B cell (primary cell): ENCODE measurements at regions not wholly inside any gene's neighbourhood (a gene's known extent, or its start where the extent isn't known, plus 50 kb on each side); places are given as distances from the start of the nearest gene placed in this dataset.

ENCODE experiments used
- ATAC-seq: fragments of 200-7000 bp; cut with Tn5 transposase; one replicate; pipeline ENCODE4 v1.10.0; 2021; ENCODE audit warnings: low read depth, mild to moderate bottlenecking, moderate number of reproducible peaks, moderate library complexity
- CTCF ChIA-PET: fragments of 350-600 bp; sonication (Branson Sonifier 250); formaldehyde crosslinking; loops from one replicate; lab custom pipeline; 2021; ENCODE audit warnings: antibody characterized with exemption, inconsistent platforms; lab: Charles Lee
- POLR2A ChIA-PET: fragments of 350-600 bp; sonication (Branson Sonifier 250); formaldehyde crosslinking; loops from one replicate; lab custom pipeline; 2021; ENCODE audit warnings: antibody characterized with exemption; lab: Charles Lee
- DNase-seq: peaks from one replicate; pipeline ENCODE4 v3.0.0; 2013
- H2AFZ ChIP-seq: 2 replicates; pipeline ENCODE4 v1.6.1; 2012; ENCODE audit warnings: mild to moderate bottlenecking, low read depth, low read length; ENCODE audit not compliant: insufficient read depth, poor library complexity, severe bottlenecking
- H3K27ac ChIP-seq, 2 donors: 1 replicate in 1 of 2; 2 replicates in 1 of 2; pipeline ENCODE4 v1.5.1; 2012 to 2013; ENCODE audit warnings: low read length in 2 of 2, mild to moderate bottlenecking in 2 of 2, moderate library complexity in 1 of 2
- H3K27me3 ChIP-seq, 4 experiments: fragments of 200-600 bp in 1 of 4; sonication (generic) in 1 of 4; replicated peaks in 1 of 4; 1 replicate in 2 of 4; 2 replicates in 2 of 4; pipeline versions ENCODE4 v1.6.1 to v1.7.0; 2013 to 2016; ENCODE audit warnings: low read length in 3 of 4, mild to moderate bottlenecking in 2 of 4, mixed read lengths in 1 of 4, moderate library complexity in 1 of 4; ENCODE audit not compliant: insufficient read depth in 4 of 4, control insufficient read depth in 3 of 4; ENCODE audit errors: control extremely low read depth in 1 of 4
- H3K36me3 ChIP-seq, 2 experiments: replicated peaks in 1 of 2; 1 replicate in 1 of 2; 2 replicates in 1 of 2; pipeline versions ENCODE4 v1.6.1 to v1.7.1; 2013; ENCODE audit warnings: low read length in 1 of 2; ENCODE audit not compliant: insufficient read depth in 2 of 2, control insufficient read depth in 1 of 2; ENCODE audit errors: control extremely low read depth in 1 of 2, extremely low read depth in 1 of 2
- H3K4me1 ChIP-seq, 2 donors: fragments of 200-600 bp in 1 of 2; sonication (generic) in 1 of 2; 1 replicate in 1 of 2; 2 replicates in 1 of 2; pipeline versions ENCODE4 v1.5.1 to v1.6.1; 2013 to 2017; ENCODE audit warnings: low read length in 2 of 2; ENCODE audit not compliant: control insufficient read depth in 2 of 2, insufficient read depth in 2 of 2
- H3K4me2 ChIP-seq: replicated peaks from 2 replicates; pipeline ENCODE3; 2012; ENCODE audit warnings: mild to moderate bottlenecking, low read depth, low read length; ENCODE audit not compliant: poor library complexity, severe bottlenecking
- H3K4me3 ChIP-seq, 5 experiments: fragments of 200-600 bp in 1 of 5; sonication (generic) in 1 of 5; 1 replicate in 3 of 5; 2 replicates in 2 of 5; pipeline versions ENCODE4 v1.5.1 to v1.7.0; 2011 to 2016; ENCODE audit warnings: low read length in 4 of 5, mild to moderate bottlenecking in 4 of 5, low read depth in 2 of 5, control low read depth in 1 of 5, moderate library complexity in 1 of 5; ENCODE audit not compliant: insufficient read depth in 1 of 5; ENCODE audit errors: control extremely low read depth in 1 of 5, extremely low read depth in 1 of 5
- H3K79me2 ChIP-seq: fragments of 200-600 bp; sonication (generic); one replicate; pipeline ENCODE4 v1.6.0; 2016; ENCODE audit warnings: low read length; ENCODE audit not compliant: control insufficient read depth, insufficient read depth
- H3K9ac ChIP-seq: fragments of 200-600 bp; sonication (generic); 2 replicates; pipeline ENCODE4 v1.6.1; 2017; ENCODE audit warnings: mild to moderate bottlenecking, low read length, moderate library complexity
- H3K9me3 ChIP-seq, 3 donors: one replicate each; pipeline versions ENCODE4 v1.6.1 to v1.7.1; 2013; ENCODE audit warnings: low read length in 2 of 3; ENCODE audit not compliant: control insufficient read depth in 2 of 3, insufficient read depth in 1 of 3; ENCODE audit errors: control extremely low read depth in 1 of 3
- H4K20me1 ChIP-seq: 2 replicates; pipeline ENCODE4 v1.6.0; 2012; ENCODE audit warnings: mild to moderate bottlenecking, low read length; ENCODE audit not compliant: insufficient read depth, control insufficient read depth, poor library complexity, severe bottlenecking
- H3K27ac Mint-ChIP-seq: one replicate; pipeline ENCODE4 v1.8.0; 2021; ENCODE audit warnings: mixed read lengths
- H3K27me3 Mint-ChIP-seq: one replicate; pipeline ENCODE4 v1.8.0; 2021; ENCODE audit warnings: mixed read lengths
- H3K4me1 Mint-ChIP-seq: one replicate; pipeline ENCODE4 v1.8.0; 2021; ENCODE audit warnings: mixed read lengths
- H3K4me3 Mint-ChIP-seq: one replicate; pipeline ENCODE4 v1.8.0; 2021; ENCODE audit warnings: mixed read lengths
- H3K9me3 Mint-ChIP-seq: one replicate; pipeline ENCODE4 v1.8.0; 2022; ENCODE audit warnings: mixed read lengths; ENCODE audit not compliant: insufficient read depth
- CTCF ChIP-seq: fragments of 200-600 bp; IDR thresholded peaks from one replicate; pipeline ENCODE4 v1.8.0; 2022; ENCODE audit warnings: antibody characterized with exemption, mild to moderate bottlenecking
- EZH2 ChIP-seq: IDR thresholded peaks from 2 replicates; pipeline ENCODE4 v1.6.1; 2012; ENCODE audit warnings: borderline replicate concordance, low read depth, mild to moderate bottlenecking, moderate library complexity, low read length; ENCODE audit not compliant: insufficient read depth, poor library complexity, severe bottlenecking
- WGBS: methylation state at CpG from one replicate; pipeline ENCODE4 v1.1.5; 2013; ENCODE audit warnings: missing lambda C conversion rate; ENCODE audit not compliant: insufficient coverage; 5-methylcytosine and 5-hydroxymethylcytosine counted together
- intact Hi-C: fragments of 100-400 bp; cut with micrococcal nuclease; formaldehyde crosslinking; loops from one replicate; pipeline ENCODE4 v1.10.0; 2022

- no peaks in the 10 kb centered on the region for H3K4me1 Mint-ChIP-seq
- CTCF ChIA-PET, result no interaction called here
- Histone ChIP-seq H3K4me2 (no peak overlapping the region), H3K4me1 (no peaks in the 10 kb centered on the region), H3K9ac (no peak overlapping the region), H3K79me2 (no peaks in the 10 kb centered on the region), H3K9me3 (peaks cover 0 to 7% (median 1%) of the 10 kb centered on the region in 3 donors), H3K36me3 (no peaks in the 10 kb centered on the region), H4K20me1 (no peaks in the 10 kb centered on the region), H3K4me3 (no peak overlapping the region), H2AFZ (no peak overlapping the region), H3K27ac (no peak overlapping the region), H3K27me3 (no peaks in the 10 kb centered on the region)
- no CpG with 5 or more reads among the region's 1 CpG for WGBS
- H3K9me3 Mint-ChIP-seq, result peaks cover 11% of the 10 kb centered on the region
- TF ChIP-seq EZH2, result no peak
- no peak for TF ChIP-seq CTCF
- ATAC-seq (no peak), DNase-seq (no peak)
- POLR2A ChIA-PET, result no interaction called here
- H3K27me3 Mint-ChIP-seq, result no peaks in the 10 kb centered on the region
- intact Hi-C loops, result no loop called here
- H3K4me3 Mint-ChIP-seq, result no peak overlapping the region
- H3K27ac Mint-ChIP-seq, result no peak overlapping the region
Measured at GRCh38 chr4:63524764-63525163, 884.5 kb downstream of the TECRL start.

- Mint-ChIP-seq H3K4me1 (no peaks in the 10 kb centered on the region), H3K9me3 (no peaks in the 10 kb centered on the region), H3K4me3 (no peak overlapping the region), H3K27me3 (no peaks in the 10 kb centered on the region), H3K27ac (no peak overlapping the region)
- intact Hi-C loops, result no loop called here
- TF ChIP-seq EZH2 (no peak), CTCF (no peak)
- Histone ChIP-seq H2AFZ (no peak overlapping the region), H3K4me3 (no peak overlapping the region), H3K36me3 (no peaks in the 10 kb centered on the region), H3K27ac (no peak overlapping the region), H3K9ac (no peak overlapping the region), H3K79me2 (no peaks in the 10 kb centered on the region), H3K9me3 (peaks cover 0 to 7% (median 1%) of the 10 kb centered on the region in 3 donors), H3K4me1 (no peaks in the 10 kb centered on the region), H3K4me2 (no peak overlapping the region), H4K20me1 (no peaks in the 10 kb centered on the region), H3K27me3 (no peaks in the 10 kb centered on the region)
- 89% methylated on average over 2 of the region's 2 CpGs for WGBS
- POLR2A ChIA-PET, result no interaction called here
- no peak for ATAC-seq
- CTCF ChIA-PET, result no interaction called here
- no peak for DNase-seq
Measured at GRCh38 chr4:63505714-63506460, 903.4 kb downstream of the TECRL start.
